ENCODE measurements at regions not wholly inside any gene's neighbourhood (a gene's known extent, or its start where the extent isn't known, plus 50 kb on each side); places are given as distances from the start of the nearest gene placed in this dataset.

- no peak for FAIRE-seq
Observed at GRCh38 chr9:115169003-115169402, 51.0 kb upstream of the TNC start.

GRCh38 chr9:115170358-115171073 is 52.6 kb upstream of the TNC start:
- no peak for FAIRE-seq

GRCh38 chr9:115171921-115172388 is 54.0 kb upstream of the TNC start:
- no peak for FAIRE-seq

- no peak for FAIRE-seq
Observed at GRCh38 chr9:115182264-115182663, 64.3 kb upstream of the TNC start.

- no peak for FAIRE-seq
Observed at GRCh38 chr9:115183436-115183835, 65.5 kb upstream of the TNC start.

GRCh38 chr9:115189686-115190085 is 71.7 kb upstream of the TNC start:
- FAIRE-seq = no peak

- no peak for FAIRE-seq
Observed at GRCh38 chr9:115191667-115192066, 73.7 kb upstream of the TNC start.

GRCh38 chr9:115192280-115192679 is 74.3 kb upstream of the TNC start:
- no peak for FAIRE-seq

GRCh38 chr9:115192835-115193525 is 75.0 kb upstream of the TNC start:
- FAIRE-seq = no peak

GRCh38 chr9:115193777-115194176 is 75.8 kb upstream of the TNC start:
- no peak for FAIRE-seq

- no peak for FAIRE-seq
Observed at GRCh38 chr9:115194216-115194615, 76.3 kb upstream of the TNC start.

GRCh38 chr9:115195912-115196311 is 78.0 kb upstream of the TNC start:
- no peak for FAIRE-seq

GRCh38 chr9:115196919-115197318 is 79.0 kb upstream of the TNC start:
- FAIRE-seq = no peak

GRCh38 chr9:115198001-115198400 is 80.0 kb upstream of the TNC start:
- no peak for FAIRE-seq

- no peak for FAIRE-seq
Observed at GRCh38 chr9:115200711-115201505, 83.0 kb upstream of the TNC start.

- no peak for FAIRE-seq
Observed at GRCh38 chr9:115202181-115202580, 84.2 kb upstream of the TNC start.

GRCh38 chr9:115202960-115203751 is 85.2 kb upstream of the TNC start:
- FAIRE-seq = no peak

GRCh38 chr9:115204904-115205453 is 87.0 kb upstream of the TNC start:
- no peak for FAIRE-seq

GRCh38 chr9:115207003-115207836 is 89.3 kb upstream of the TNC start:
- no peak for FAIRE-seq

- FAIRE-seq = no peak
Observed at GRCh38 chr9:115208501-115208900, 90.5 kb upstream of the TNC start.

GRCh38 chr9:115209601-115210306 is 91.8 kb upstream of the TNC start:
- no peak for FAIRE-seq

All from islet of Langerhans (tissue), 1 donor.